ENCODE measurements at regions not wholly inside any gene's neighbourhood (a gene's known extent, or its start where the extent isn't known, plus 50 kb on each side); places are given as distances from the start of the nearest gene placed in this dataset.

- TF ChIP-seq CTCF (conservative IDR thresholded peaks at IDR 0.05 in 1 of 2, IDR thresholded peaks at IDR 0.05 in 1 of 2; ENCODE audit: low read depth in 1 of 2, low read length in 2 of 2): no peak
- no peak for TF ChIP-seq EZH2 (IDR thresholded peaks at IDR 0.05; ENCODE audit: low read length, missing control alignments)
Measured at GRCh38 chr12:46443594-46444263, 71.2 kb upstream of the SLC38A2 start.
